HUES6 (cell line): ENCODE measurements at regions not wholly inside any gene's neighbourhood (a gene's known extent, or its start where the extent isn't known, plus 50 kb on each side); places are given as distances from the start of the nearest gene placed in this dataset.

Experiments used
- H3K27ac ChIP-seq: 2 replicates; pipeline ENCODE4 v1.7.0; 2013; ENCODE audit warnings: low read depth, mild to moderate bottlenecking, low read length, inconsistent platforms
- H3K27me3 ChIP-seq: 2 replicates; pipeline ENCODE4 v1.6.1; 2013; ENCODE audit warnings: low read length; ENCODE audit not compliant: control insufficient read depth, insufficient read depth
- H3K36me3 ChIP-seq: 2 replicates; pipeline ENCODE4 v1.6.1; 2013; ENCODE audit warnings: low read length; ENCODE audit not compliant: control insufficient read depth, insufficient read depth
- H3K4me1 ChIP-seq: 2 replicates; pipeline ENCODE4 v1.6.1; 2013; ENCODE audit warnings: low read length; ENCODE audit not compliant: control insufficient read depth, insufficient read depth
- H3K4me3 ChIP-seq: 2 replicates; pipeline ENCODE4 v1.5.1; 2013; ENCODE audit warnings: low read depth, low read length
- H3K9ac ChIP-seq: one replicate; pipeline ENCODE4 v1.6.1; 2013; ENCODE audit warnings: mild to moderate bottlenecking, low read length
- H3K9me3 ChIP-seq: 2 replicates; pipeline ENCODE4 v1.6.1; 2013; ENCODE audit warnings: low read depth, low read length; ENCODE audit not compliant: control insufficient read depth, insufficient read depth

DNA sequence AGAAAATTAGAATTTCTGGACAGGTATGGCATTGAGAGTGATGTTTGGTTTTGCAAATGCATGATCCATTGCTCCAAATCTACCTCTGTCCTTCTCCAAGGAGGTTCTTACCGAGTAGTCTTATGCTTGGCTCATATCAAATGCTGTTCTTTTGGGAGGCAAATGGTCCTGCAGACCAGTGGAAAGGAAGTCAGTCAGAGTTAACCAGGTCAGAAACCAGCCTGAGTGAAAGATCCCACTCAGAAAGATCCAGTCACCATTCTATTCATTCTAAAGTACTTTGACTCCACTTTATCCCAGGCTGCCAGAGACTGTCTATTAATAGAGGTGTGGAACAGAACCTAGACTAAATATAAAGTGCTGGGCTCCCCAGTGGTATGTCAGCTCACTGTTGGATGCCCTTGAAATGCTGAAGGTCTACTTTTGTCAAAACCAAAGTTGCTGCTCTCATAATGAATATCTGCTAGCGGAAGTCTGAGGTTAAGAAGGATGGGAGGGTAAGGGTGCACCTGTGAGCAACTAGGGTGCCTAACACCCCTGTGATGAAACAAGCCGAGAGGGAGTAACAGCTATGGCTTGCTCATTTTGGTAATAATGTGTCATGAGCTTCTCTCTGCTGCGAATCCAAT, 302.2 kb downstream of the ZNF608 start:
- Histone ChIP-seq H3K9me3 (no peaks in the 10 kb centered on the region), H3K4me3 (no peak overlapping the region), H3K27me3 (no peaks in the 10 kb centered on the region), H3K4me1 (peaks cover 25% of the 10 kb centered on the region), H3K27ac (no peak overlapping the region), H3K36me3 (no peaks in the 10 kb centered on the region), H3K9ac (no peak overlapping the region)

DNA sequence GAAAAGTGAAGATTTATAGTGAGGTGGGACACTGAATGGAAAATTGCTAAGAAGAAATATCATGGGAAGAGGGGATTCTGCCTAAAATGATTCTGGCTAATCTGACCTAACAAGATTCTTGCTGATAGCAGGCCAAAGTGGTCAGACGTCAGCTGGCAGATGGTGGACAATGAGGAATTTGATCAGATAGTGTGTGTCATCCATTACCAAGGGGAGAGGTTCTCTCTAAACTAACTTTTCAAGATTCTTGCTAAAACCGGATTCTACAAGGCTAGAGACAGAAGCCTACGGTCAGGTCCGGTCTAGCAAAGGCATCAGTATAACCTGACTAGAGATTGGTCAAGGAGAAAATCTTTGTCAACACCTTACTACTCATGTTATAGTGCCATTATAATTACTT, 306.0 kb downstream of the ZNF608 start:
- Histone ChIP-seq H3K36me3 (0 out of 2 replicates have a peak, but pooled peaks cover 2% of the 10 kb centered on the region), H3K9ac (no peak overlapping the region), H3K4me3 (no peak overlapping the region), H3K4me1 (peaks cover 42% of the 10 kb centered on the region), H3K9me3 (peaks cover 3% of the 10 kb centered on the region), H3K27ac (no peak overlapping the region), H3K27me3 (no peaks in the 10 kb centered on the region)

DNA sequence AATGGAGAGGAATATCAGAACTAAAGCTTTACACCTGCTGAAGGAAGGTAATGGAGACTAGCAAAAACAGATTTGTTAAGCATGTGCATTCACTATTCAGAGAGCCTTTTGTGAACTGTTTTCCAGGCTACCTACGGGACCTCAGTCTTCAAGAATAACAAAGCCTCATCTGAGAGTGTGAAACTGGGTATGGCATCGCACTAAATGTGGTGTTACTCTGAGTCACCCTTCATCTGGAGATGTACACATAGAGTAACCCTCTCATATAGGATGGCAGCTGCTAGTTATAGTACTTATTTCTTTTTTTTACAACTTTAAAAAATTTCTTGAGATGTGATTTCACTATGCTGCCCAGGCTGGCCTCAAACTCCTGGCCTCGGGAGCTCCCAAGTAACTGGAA, 306.8 kb downstream of the ZNF608 start:
- Histone ChIP-seq H3K36me3 (0 out of 2 replicates have a peak, but pooled peaks cover 2% of the 10 kb centered on the region), H3K9me3 (peaks cover 11% of the 10 kb centered on the region), H3K9ac (peak overlapping the region; percentile 30), H3K4me1 (peaks cover 42% of the 10 kb centered on the region), H3K27ac (peak overlapping the region; percentile 35), H3K4me3 (no peak overlapping the region), H3K27me3 (no peaks in the 10 kb centered on the region)

DNA sequence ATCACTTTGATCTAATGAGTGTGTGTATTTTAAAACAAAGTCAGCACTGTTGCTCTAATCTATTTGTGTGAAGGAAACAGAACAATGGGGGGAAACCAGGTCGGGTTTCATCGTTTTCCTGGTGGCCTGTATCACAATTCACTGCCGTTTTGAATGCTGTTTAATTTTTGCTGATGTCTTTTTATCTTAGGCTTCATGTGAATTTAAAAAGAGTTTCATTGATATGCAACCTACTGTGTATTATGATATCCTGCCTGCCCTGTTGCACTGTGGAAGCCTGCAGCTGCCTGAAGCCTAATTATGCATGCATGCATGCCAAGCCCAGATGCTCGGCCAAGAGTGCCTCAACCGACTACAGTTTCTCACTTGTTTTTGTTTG, 307.5 kb downstream of the ZNF608 start:
- Histone ChIP-seq H3K4me1 (peaks cover 42% of the 10 kb centered on the region), H3K9me3 (peaks cover 15% of the 10 kb centered on the region), H3K9ac (peak overlapping the region; percentile 18), H3K4me3 (0 out of 2 replicates have a peak overlapping the region, but pooled peaks have one; percentile 3), H3K27ac (peak overlapping the region; percentile 35), H3K27me3 (no peaks in the 10 kb centered on the region), H3K36me3 (0 out of 2 replicates have a peak, but pooled peaks cover 2% of the 10 kb centered on the region)

DNA sequence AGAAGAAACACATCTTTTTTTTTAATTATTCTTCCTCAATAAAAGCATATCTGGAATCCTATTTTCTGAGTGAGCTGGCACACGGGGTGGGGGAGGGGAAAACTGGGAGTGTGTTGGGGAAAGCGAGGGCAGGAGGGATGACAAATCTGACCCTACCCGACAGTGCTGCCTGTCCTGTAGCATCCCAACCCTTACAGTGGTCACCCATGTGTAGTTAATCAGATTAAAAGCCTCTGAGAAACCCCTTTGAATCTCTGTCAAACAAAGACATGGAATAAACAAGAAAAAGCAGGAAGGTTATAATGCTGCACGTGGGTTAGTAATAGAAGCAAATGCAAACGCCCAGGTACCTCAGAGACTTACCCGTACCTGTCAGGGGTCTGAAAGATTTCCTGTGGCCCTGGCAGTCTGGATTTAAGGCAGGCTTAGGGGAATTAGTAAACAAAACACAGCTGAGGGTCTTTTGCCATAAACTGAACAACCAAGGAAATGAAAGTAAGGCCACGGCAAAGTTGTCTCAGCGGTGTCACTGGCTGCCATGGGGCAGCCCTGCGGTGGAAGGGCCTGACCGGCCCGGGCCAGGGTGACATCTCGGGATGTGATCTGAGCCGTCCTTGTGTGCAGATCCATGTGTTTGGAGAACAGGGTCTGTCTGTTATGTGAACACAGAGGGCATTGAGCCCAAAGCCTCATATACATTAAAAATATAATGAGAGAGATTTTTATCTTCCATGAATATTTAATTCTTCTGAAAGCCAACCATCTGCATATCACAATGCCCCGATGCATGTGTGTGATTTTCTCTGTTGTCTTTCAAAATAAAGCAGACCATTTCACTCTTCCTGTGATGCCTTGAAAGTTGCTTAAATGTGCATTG, 308.2 kb downstream of the ZNF608 start:
- peaks cover 18% of the 10 kb centered on the region for H3K9me3 ChIP-seq
- peaks cover 42% of the 10 kb centered on the region for H3K4me1 ChIP-seq
- H3K36me3 ChIP-seq = 0 out of 2 replicates have a peak, but pooled peaks cover 2% of the 10 kb centered on the region
- H3K27me3 ChIP-seq = no peaks in the 10 kb centered on the region
- peak overlapping the region; percentile 35 for H3K27ac ChIP-seq
- no peak overlapping the region for H3K9ac ChIP-seq
- H3K4me3 ChIP-seq = 0 out of 2 replicates have a peak overlapping the region, but pooled peaks have one; percentile 3

DNA sequence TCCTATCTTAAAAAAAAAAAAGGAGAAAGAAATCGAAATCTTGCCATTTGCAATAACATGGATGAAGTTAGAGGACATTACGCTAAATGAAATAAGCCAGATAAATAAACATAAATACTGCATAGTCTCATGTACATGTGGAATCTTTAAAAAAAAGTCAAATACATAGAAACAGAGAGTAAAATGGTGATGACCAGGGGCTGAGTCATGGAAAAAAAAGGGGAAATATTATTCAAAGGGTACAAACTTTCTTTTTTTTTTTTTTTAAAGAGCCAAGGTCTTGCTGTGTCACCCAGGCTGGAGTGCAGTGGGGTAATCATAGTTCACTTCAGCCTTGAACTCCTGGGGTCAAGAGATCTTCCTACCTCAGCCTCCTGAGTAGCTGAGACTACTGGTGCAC, 310.1 kb downstream of the ZNF608 start:
- H3K27me3 ChIP-seq = no peaks in the 10 kb centered on the region

DNA sequence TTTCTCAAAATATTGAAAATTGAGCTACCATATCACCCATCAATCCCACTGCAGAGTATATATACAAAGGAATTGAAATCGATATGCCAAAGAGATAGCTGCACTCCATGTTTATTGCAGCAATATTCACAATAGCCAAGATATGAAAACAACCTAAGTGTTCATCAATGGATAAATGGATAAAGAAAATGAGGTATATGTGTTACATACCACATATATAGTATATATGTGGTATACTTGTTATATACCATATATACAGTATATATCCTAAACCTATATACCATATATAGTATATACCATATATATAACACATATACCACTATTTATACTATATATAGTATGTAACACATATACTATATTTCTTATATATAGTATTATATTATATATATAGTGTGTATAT, 313.3 kb downstream of the ZNF608 start:
- no peaks in the 10 kb centered on the region for H3K27me3 ChIP-seq
- H3K4me1 ChIP-seq = peaks cover 6% of the 10 kb centered on the region
- peaks cover 25% of the 10 kb centered on the region for H3K9me3 ChIP-seq
- H3K4me3 ChIP-seq = no peak overlapping the region
- H3K36me3 ChIP-seq = 0 out of 2 replicates have a peak, but pooled peaks cover 2% of the 10 kb centered on the region
- H3K27ac ChIP-seq = no peak overlapping the region
- H3K9ac ChIP-seq = no peak overlapping the region

More for the DNA sequence above, 310.1 kb downstream of the ZNF608 start:
- no peak overlapping the region for H3K9ac ChIP-seq
- H3K36me3 ChIP-seq = 0 out of 2 replicates have a peak, but pooled peaks cover 2% of the 10 kb centered on the region
- peaks cover 31% of the 10 kb centered on the region for H3K4me1 ChIP-seq
- no peak overlapping the region for H3K4me3 ChIP-seq
- H3K9me3 ChIP-seq = peaks cover 18% of the 10 kb centered on the region
- H3K27ac ChIP-seq = no peak overlapping the region

DNA sequence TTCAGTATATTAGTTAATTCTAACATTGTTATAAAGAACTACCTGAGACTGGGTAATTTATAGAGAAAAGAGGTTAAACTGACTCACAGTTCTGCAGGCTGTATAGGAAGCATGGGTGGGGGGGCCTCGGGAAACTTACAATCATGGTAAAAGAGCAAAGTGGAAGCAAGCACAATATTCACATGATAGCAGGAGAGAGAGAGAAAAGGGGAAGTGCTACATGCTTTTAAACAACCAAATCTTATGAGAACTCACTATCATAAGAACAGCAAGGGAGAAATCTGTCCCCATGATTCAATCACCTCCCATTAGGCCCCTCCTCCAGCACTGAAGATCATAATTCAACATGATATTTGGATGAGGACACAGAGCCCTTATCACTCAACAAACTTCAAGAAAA, 324.9 kb downstream of the ZNF608 start:
- no peak overlapping the region for H3K27ac ChIP-seq
- no peak overlapping the region for H3K9ac ChIP-seq
- no peak overlapping the region for H3K4me3 ChIP-seq
- H3K9me3 ChIP-seq = peaks cover 20% of the 10 kb centered on the region
- no peaks in the 10 kb centered on the region for H3K4me1 ChIP-seq
- H3K36me3 ChIP-seq = peaks cover 2% of the 10 kb centered on the region; the same call in 1 of the 2 replicates
- no peaks in the 10 kb centered on the region for H3K27me3 ChIP-seq

DNA sequence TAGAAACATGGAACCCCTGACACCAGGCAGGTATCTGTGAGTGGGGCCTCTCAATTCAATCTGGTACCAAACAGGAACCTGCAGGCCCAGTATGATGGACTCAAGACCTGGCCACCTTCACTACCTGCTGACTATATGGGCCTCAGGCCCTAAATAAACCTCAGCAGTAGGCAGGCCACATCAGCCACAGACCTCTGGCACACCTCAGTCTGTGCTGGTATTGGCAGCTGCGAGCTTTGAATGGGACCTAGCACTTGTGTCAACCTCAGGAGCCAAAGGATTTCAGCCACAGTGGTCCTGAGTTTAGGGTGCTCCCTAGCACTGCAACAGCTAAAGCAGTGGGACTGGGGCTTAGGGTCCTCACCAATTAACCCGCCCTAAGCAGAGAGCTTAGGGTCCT, 325.5 kb downstream of the ZNF608 start:
- H3K4me3 ChIP-seq = no peak overlapping the region
- H3K9ac ChIP-seq = no peak overlapping the region
- no peaks in the 10 kb centered on the region for H3K27me3 ChIP-seq
- H3K9me3 ChIP-seq = peaks cover 20% of the 10 kb centered on the region
- no peak overlapping the region for H3K27ac ChIP-seq
- H3K36me3 ChIP-seq = peaks cover 2% of the 10 kb centered on the region; the same call in 1 of the 2 replicates
- H3K4me1 ChIP-seq = no peaks in the 10 kb centered on the region

DNA sequence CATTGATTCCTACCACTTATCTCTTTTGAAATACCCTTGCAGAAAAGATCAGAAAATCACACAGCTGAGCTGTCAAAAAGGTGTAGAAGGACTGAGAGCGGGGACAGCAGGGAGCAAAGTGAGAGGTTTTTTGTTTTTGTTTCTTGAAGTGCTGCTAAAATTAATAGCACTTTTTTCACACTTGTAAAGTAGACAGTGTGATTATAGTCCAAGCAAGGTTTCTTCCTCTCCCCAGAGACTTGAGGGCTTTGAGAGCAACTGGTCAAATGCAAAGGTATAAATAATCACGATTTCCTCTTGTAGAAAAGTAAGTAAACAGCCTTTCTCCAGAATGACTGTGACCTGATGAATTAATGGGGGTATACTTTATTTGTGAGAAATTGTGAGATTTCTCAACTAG, 326.9 kb downstream of the ZNF608 start:
- H3K27ac ChIP-seq = no peak overlapping the region
- no peak overlapping the region for H3K9ac ChIP-seq
- no peaks in the 10 kb centered on the region for H3K27me3 ChIP-seq
- H3K36me3 ChIP-seq = peaks cover 2% of the 10 kb centered on the region; the same call in 1 of the 2 replicates
- no peak overlapping the region for H3K4me3 ChIP-seq
- H3K4me1 ChIP-seq = no peaks in the 10 kb centered on the region
- peaks cover 20% of the 10 kb centered on the region for H3K9me3 ChIP-seq

DNA sequence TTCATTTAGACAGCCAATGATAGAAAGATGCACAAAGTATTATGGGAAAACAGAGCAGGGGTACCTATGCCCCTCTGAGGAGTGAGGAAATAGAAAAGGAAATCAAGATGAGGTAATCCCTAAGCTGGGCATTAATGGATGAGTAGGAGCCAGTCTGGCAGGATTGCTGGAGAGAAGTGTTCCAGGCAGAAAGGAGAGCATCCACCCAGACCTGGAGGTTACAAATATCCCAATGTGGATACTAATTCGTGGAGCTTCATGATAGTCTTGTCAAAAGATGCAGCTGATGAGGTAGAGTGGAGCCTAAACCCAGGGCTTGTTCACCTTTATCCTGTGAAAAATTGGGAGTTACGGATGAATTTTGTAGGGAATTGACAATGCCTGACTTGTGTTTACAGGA, 328.0 kb downstream of the ZNF608 start:
- H3K9ac ChIP-seq = no peak overlapping the region
- peaks cover 12% of the 10 kb centered on the region for H3K9me3 ChIP-seq
- no peak overlapping the region for H3K27ac ChIP-seq
- no peaks in the 10 kb centered on the region for H3K4me1 ChIP-seq
- H3K27me3 ChIP-seq = no peaks in the 10 kb centered on the region
- no peak overlapping the region for H3K4me3 ChIP-seq
- peaks cover 2% of the 10 kb centered on the region; the same call in 1 of the 2 replicates for H3K36me3 ChIP-seq
